GM21367 (cell line): ENCODE measurements at regions not wholly inside any gene's neighbourhood (a gene's known extent, or its start where the extent isn't known, plus 50 kb on each side); places are given as distances from the start of the nearest gene placed in this dataset.

Experiments
- ATAC-seq: cut with Tn5 transposase; IDR thresholded peaks from one replicate; pipeline ENCODE4 v1.9.1; 2021; ENCODE audit not compliant: unreplicated experiment

GRCh38 chr15:96515371-96515770, 184.9 kb downstream of the NR2F2 start:
- no peak for ATAC-seq

GRCh38 chr15:96521386-96521785, 190.9 kb downstream of the NR2F2 start:
- no peak for ATAC-seq

- no peak for ATAC-seq
These were observed 194.3 kb downstream of the NR2F2 start for GRCh38 chr15:96524676-96525417.

- no peak for ATAC-seq
These were observed 204.6 kb downstream of the NR2F2 start for GRCh38 chr15:96535148-96535547.

GRCh38 chr15:96538491-96538890, 208.0 kb downstream of the NR2F2 start:
- ATAC-seq = no peak

- ATAC-seq = no peak
These were observed 209.8 kb downstream of the NR2F2 start for GRCh38 chr15:96540283-96540682.

- no peak for ATAC-seq
These were observed 211.8 kb downstream of the NR2F2 start for GRCh38 chr15:96542130-96542770.

GRCh38 chr15:96544162-96544756, 213.8 kb downstream of the NR2F2 start:
- ATAC-seq = no peak

GRCh38 chr15:96549136-96549535, 218.6 kb downstream of the NR2F2 start:
- no peak for ATAC-seq

GRCh38 chr15:96551196-96551595, 220.7 kb downstream of the NR2F2 start:
- ATAC-seq = no peak

GRCh38 chr15:96551722-96552121, 221.2 kb downstream of the NR2F2 start:
- ATAC-seq = no peak

- no peak for ATAC-seq
These were observed 222.5 kb downstream of the NR2F2 start for GRCh38 chr15:96553006-96553405.

GRCh38 chr15:96553451-96553850, 223.0 kb downstream of the NR2F2 start:
- no peak for ATAC-seq

GRCh38 chr15:96553931-96554330, 223.4 kb downstream of the NR2F2 start:
- no peak for ATAC-seq

- ATAC-seq = no peak
These were observed 224.0 kb downstream of the NR2F2 start for GRCh38 chr15:96554541-96554940.

- ATAC-seq = no peak
These were observed 228.6 kb downstream of the NR2F2 start for GRCh38 chr15:96559087-96559486.

GRCh38 chr15:96559631-96560030, 229.1 kb downstream of the NR2F2 start:
- ATAC-seq = no peak

GRCh38 chr15:96560246-96560895, 229.9 kb downstream of the NR2F2 start:
- ATAC-seq = no peak

- ATAC-seq = no peak
These were observed 231.1 kb downstream of the NR2F2 start for GRCh38 chr15:96561593-96561992.

- no peak for ATAC-seq
These were observed 234.0 kb downstream of the NR2F2 start for GRCh38 chr15:96564546-96564945.

- ATAC-seq = no peak
These were observed 234.8 kb downstream of the NR2F2 start for GRCh38 chr15:96565266-96565665.

GRCh38 chr15:96574782-96575181, 244.3 kb downstream of the NR2F2 start:
- ATAC-seq = no peak
